ENCODE measurements at regions not wholly inside any gene's neighbourhood (a gene's known extent, or its start where the extent isn't known, plus 50 kb on each side); places are given as distances from the start of the nearest gene placed in this dataset.
A peak's percentile ranks its signal among the peaks of the same experiment; 100 is the strongest.

GRCh38 chr7:69177941-69178494 is 420.3 kb upstream of the AUTS2 start:
- peaks cover 2% of the 10 kb centered on the region for H3K36me3 Mint-ChIP-seq
- no peak overlapping the region for H3K4me3 Mint-ChIP-seq
- no peaks in the 10 kb centered on the region for H3K27me3 Mint-ChIP-seq
- H3K4me1 Mint-ChIP-seq, result peaks cover 7% of the 10 kb centered on the region
- H3K27ac Mint-ChIP-seq, result no peak overlapping the region
- H3K9me3 Mint-ChIP-seq, result peaks cover 6% of the 10 kb centered on the region

GRCh38 chr7:69180662-69181061 is 417.6 kb upstream of the AUTS2 start:
- H3K27me3 Mint-ChIP-seq, result no peaks in the 10 kb centered on the region
- peaks cover 17% of the 10 kb centered on the region for H3K4me1 Mint-ChIP-seq
- no peak overlapping the region for H3K4me3 Mint-ChIP-seq
- no peak overlapping the region for H3K27ac Mint-ChIP-seq
- H3K36me3 Mint-ChIP-seq, result peaks cover 2% of the 10 kb centered on the region
- H3K9me3 Mint-ChIP-seq, result peaks cover 6% of the 10 kb centered on the region

- Mint-ChIP-seq H3K4me3 (no peak overlapping the region), H3K36me3 (peaks cover 2% of the 10 kb centered on the region), H3K4me1 (peaks cover 17% of the 10 kb centered on the region), H3K27me3 (no peaks in the 10 kb centered on the region), H3K27ac (peak overlapping the region; percentile 20), H3K9me3 (peaks cover 6% of the 10 kb centered on the region)
Measured at GRCh38 chr7:69182596-69183467, 415.4 kb upstream of the AUTS2 start.

- Mint-ChIP-seq H3K36me3 (peaks cover 2% of the 10 kb centered on the region), H3K27me3 (no peaks in the 10 kb centered on the region), H3K9me3 (peaks cover 6% of the 10 kb centered on the region), H3K4me1 (peaks cover 17% of the 10 kb centered on the region), H3K27ac (peak overlapping the region; percentile 23), H3K4me3 (no peak overlapping the region)
Measured at GRCh38 chr7:69184339-69184738, 413.9 kb upstream of the AUTS2 start.

- Mint-ChIP-seq H3K4me3 (no peak overlapping the region), H3K27me3 (no peaks in the 10 kb centered on the region), H3K36me3 (no peaks in the 10 kb centered on the region), H3K4me1 (peaks cover 17% of the 10 kb centered on the region), H3K9me3 (peaks cover 6% of the 10 kb centered on the region), H3K27ac (no peak overlapping the region)
Measured at GRCh38 chr7:69185170-69185569, 413.1 kb upstream of the AUTS2 start.

- no peak overlapping the region for H3K4me3 Mint-ChIP-seq
Measured at GRCh38 chr7:69186974-69187373, 411.3 kb upstream of the AUTS2 start.

GRCh38 chr7:69187824-69188333 is 410.4 kb upstream of the AUTS2 start:
- H3K9me3 Mint-ChIP-seq, result peaks cover under 1% of the 10 kb centered on the region
- H3K27me3 Mint-ChIP-seq, result no peaks in the 10 kb centered on the region
- no peak overlapping the region for H3K4me3 Mint-ChIP-seq
- H3K27ac Mint-ChIP-seq, result no peak overlapping the region
- H3K4me1 Mint-ChIP-seq, result peaks cover 10% of the 10 kb centered on the region
- H3K36me3 Mint-ChIP-seq, result no peaks in the 10 kb centered on the region

More at GRCh38 chr7:69186974-69187373, 411.3 kb upstream of the AUTS2 start:
- no peaks in the 10 kb centered on the region for H3K36me3 Mint-ChIP-seq
- peaks cover 6% of the 10 kb centered on the region for H3K9me3 Mint-ChIP-seq
- H3K4me1 Mint-ChIP-seq, result peaks cover 17% of the 10 kb centered on the region
- H3K27me3 Mint-ChIP-seq, result no peaks in the 10 kb centered on the region
- no peak overlapping the region for H3K27ac Mint-ChIP-seq

- Mint-ChIP-seq H3K4me1 (peaks cover 2% of the 10 kb centered on the region), H3K36me3 (no peaks in the 10 kb centered on the region), H3K9me3 (peaks cover 9% of the 10 kb centered on the region), H3K4me3 (no peak overlapping the region), H3K27ac (no peak overlapping the region), H3K27me3 (no peaks in the 10 kb centered on the region)
Measured at GRCh38 chr7:69189406-69189805, 408.9 kb upstream of the AUTS2 start.

GRCh38 chr7:69190025-69190424 is 408.2 kb upstream of the AUTS2 start:
- Mint-ChIP-seq H3K9me3 (peaks cover 10% of the 10 kb centered on the region), H3K27me3 (no peaks in the 10 kb centered on the region), H3K4me1 (no peaks in the 10 kb centered on the region), H3K27ac (no peak overlapping the region), H3K4me3 (no peak overlapping the region), H3K36me3 (no peaks in the 10 kb centered on the region)

GRCh38 chr7:69190763-69191162 is 407.5 kb upstream of the AUTS2 start:
- Mint-ChIP-seq H3K36me3 (no peaks in the 10 kb centered on the region), H3K4me3 (no peak overlapping the region), H3K4me1 (no peaks in the 10 kb centered on the region), H3K27ac (no peak overlapping the region), H3K9me3 (peaks cover 10% of the 10 kb centered on the region), H3K27me3 (no peaks in the 10 kb centered on the region)

- Mint-ChIP-seq H3K36me3 (no peaks in the 10 kb centered on the region), H3K4me1 (no peaks in the 10 kb centered on the region), H3K27ac (no peak overlapping the region), H3K4me3 (no peak overlapping the region), H3K9me3 (peaks cover 18% of the 10 kb centered on the region), H3K27me3 (no peaks in the 10 kb centered on the region)
Measured at GRCh38 chr7:69192134-69192533, 406.1 kb upstream of the AUTS2 start.

GRCh38 chr7:69193061-69193460 is 405.2 kb upstream of the AUTS2 start:
- Mint-ChIP-seq H3K9me3 (peaks cover 18% of the 10 kb centered on the region), H3K27me3 (no peaks in the 10 kb centered on the region), H3K4me3 (no peak overlapping the region), H3K36me3 (no peaks in the 10 kb centered on the region), H3K4me1 (peaks cover 4% of the 10 kb centered on the region), H3K27ac (no peak overlapping the region)

- no peak overlapping the region for H3K27ac Mint-ChIP-seq
- peaks cover 25% of the 10 kb centered on the region for H3K4me1 Mint-ChIP-seq
- H3K36me3 Mint-ChIP-seq, result no peaks in the 10 kb centered on the region
- no peaks in the 10 kb centered on the region for H3K27me3 Mint-ChIP-seq
- H3K9me3 Mint-ChIP-seq, result peaks cover 28% of the 10 kb centered on the region
- no peak overlapping the region for H3K4me3 Mint-ChIP-seq
Measured at GRCh38 chr7:69196593-69196992, 401.7 kb upstream of the AUTS2 start.

GRCh38 chr7:69198250-69198649 is 400.0 kb upstream of the AUTS2 start:
- Mint-ChIP-seq H3K36me3 (no peaks in the 10 kb centered on the region), H3K27me3 (no peaks in the 10 kb centered on the region), H3K9me3 (peaks cover 28% of the 10 kb centered on the region), H3K4me3 (no peak overlapping the region), H3K27ac (no peak overlapping the region), H3K4me1 (peaks cover 25% of the 10 kb centered on the region)

GRCh38 chr7:69199041-69199440 is 399.2 kb upstream of the AUTS2 start:
- peak overlapping the region; percentile 52 for H3K27ac Mint-ChIP-seq
- peaks cover 22% of the 10 kb centered on the region for H3K9me3 Mint-ChIP-seq
- H3K4me1 Mint-ChIP-seq, result peaks cover 25% of the 10 kb centered on the region
- H3K36me3 Mint-ChIP-seq, result no peaks in the 10 kb centered on the region
- no peaks in the 10 kb centered on the region for H3K27me3 Mint-ChIP-seq
- H3K4me3 Mint-ChIP-seq, result no peak overlapping the region

- H3K4me1 Mint-ChIP-seq, result peaks cover 25% of the 10 kb centered on the region
- H3K27ac Mint-ChIP-seq, result peak overlapping the region; percentile 42
- no peaks in the 10 kb centered on the region for H3K36me3 Mint-ChIP-seq
- no peaks in the 10 kb centered on the region for H3K27me3 Mint-ChIP-seq
- no peak overlapping the region for H3K4me3 Mint-ChIP-seq
- H3K9me3 Mint-ChIP-seq, result peaks cover 17% of the 10 kb centered on the region
Measured at GRCh38 chr7:69199661-69200060, 398.6 kb upstream of the AUTS2 start.
